ENCODE measurements at regions not wholly inside any gene's neighbourhood (a gene's known extent, or its start where the extent isn't known, plus 50 kb on each side); places are given as distances from the start of the nearest gene placed in this dataset.

DNA sequence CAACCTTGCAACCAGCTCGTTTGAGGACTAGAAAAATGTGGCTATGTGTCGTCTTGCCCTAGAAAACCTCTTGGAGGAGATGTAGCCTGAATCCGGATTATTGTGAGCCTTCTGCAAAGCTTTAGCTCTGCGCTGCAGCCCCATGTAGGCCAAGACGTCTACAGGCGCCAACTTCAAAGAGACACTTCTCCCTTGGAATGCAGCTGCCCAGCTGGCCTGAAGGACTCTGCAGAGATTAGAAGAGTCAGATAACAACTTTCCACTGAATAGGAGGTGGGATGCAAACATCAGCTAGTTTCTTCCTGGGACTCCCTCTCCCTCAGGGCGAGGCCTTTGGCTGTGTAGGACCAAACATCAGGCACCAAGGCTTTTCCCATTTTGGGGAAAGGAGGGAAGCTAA, 356.5 kb upstream of the IL12A start:
- Histone ChIP-seq H3K9me2 (ENCODE audit: insufficient read depth) (no peaks in the 10 kb centered on the region), H2AFZ (ENCODE audit: low read depth, low read length, poor library complexity, severe bottlenecking) (peak overlapping the region; percentile 47), H4K20me1 (ENCODE audit: insufficient read depth) (no peaks in the 10 kb centered on the region), H3K9ac (ENCODE audit: low read length) (no peak overlapping the region), H3K27me3 (ENCODE audit: insufficient read depth, low read length) (no peaks in the 10 kb centered on the region), H3K9me3 (ENCODE audit: control insufficient read depth in 1 of 2, insufficient read depth in 1 of 2, low read depth in 1 of 2, low read length in 2 of 2) (no peaks in the 10 kb centered on the region), H3K79me2 (ENCODE audit: insufficient read depth, low read length) (no peaks in the 10 kb centered on the region), H3K4me2 (ENCODE audit: low read length) (no peak overlapping the region; the same call in 1 of the 2 replicates), H3K4me1 (ENCODE audit: control insufficient read depth in 1 of 2, insufficient read depth in 2 of 2, low read length in 2 of 2) (peaks cover 8 to 13% of the 10 kb centered on the region in 2 experiments), H3K36me3 (ENCODE audit: control insufficient read depth in 1 of 2, insufficient read depth in 2 of 2, low read length in 2 of 2) (no peaks in the 10 kb centered on the region), H3K4me3 (replicated peaks in 1 of 2; ENCODE audit: low read depth in 1 of 2, low read length in 2 of 2) (no peak overlapping the region), H3K27ac (ENCODE audit: low read depth, low read length) (no peak overlapping the region)
- ChIA-PET RAD21 (ENCODE audit: low non-redundant PET in 1 of 2, low total read pairs in 2 of 2, uncharacterized antibody in 2 of 2, unreplicated experiment in 2 of 2) (no interaction called here), POLR2A (no interaction called here), CTCF (no interaction called here)
- ATAC-seq = no peak
- intact Hi-C loops (cut with micrococcal nuclease) = no loop called here
- no peak for TF ChIP-seq CBX3 (IDR thresholded peaks at IDR 0.05; ENCODE audit: low read depth)
- no peak for TF ChIP-seq RAD21 (IDR thresholded peaks at IDR 0.05; ENCODE audit: low read depth)
- peak; percentile 63 for TF ChIP-seq TCF7L2 (IDR thresholded peaks at IDR 0.05; ENCODE audit: borderline replicate concordance, extremely low read depth, insufficient read depth, insufficient read length)
- TF ChIP-seq ELF1 (IDR thresholded peaks at IDR 0.05; ENCODE audit: borderline replicate concordance, low read depth) = no peak
- no TSS peak for BruUV-seq (replicated peaks)
- DNase-seq (ENCODE audit: low read depth, low spot score) = no peak

DNA sequence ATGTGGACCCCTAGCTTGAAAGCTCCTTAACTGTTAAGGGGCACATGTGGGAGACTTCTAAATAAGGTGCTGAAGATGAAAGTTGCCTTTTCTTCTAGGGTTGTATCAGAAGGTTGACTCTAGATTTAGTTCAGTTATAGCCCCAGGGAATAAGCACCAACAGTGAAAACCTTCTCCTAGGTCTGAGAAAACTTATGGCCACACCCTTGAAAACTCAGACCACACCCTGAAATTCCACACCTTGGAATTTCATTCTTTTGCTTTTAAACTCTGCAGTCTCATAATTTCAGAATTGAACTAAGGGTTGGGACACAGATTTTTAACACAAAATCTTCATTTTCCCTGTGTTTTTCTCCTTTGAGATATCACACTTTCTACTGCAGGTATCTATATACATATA, 355.8 kb upstream of the IL12A start:
- RAD21 ChIA-PET (ENCODE audit: low non-redundant PET in 1 of 2, low total read pairs in 2 of 2, uncharacterized antibody in 2 of 2, unreplicated experiment in 2 of 2) = no interaction called here
- no peak overlapping the region for H3K27ac ChIP-seq (ENCODE audit: low read depth, low read length)
- ATAC-seq (no peak), DNase-seq (ENCODE audit: low read depth, low spot score) (no peak)
- no peaks in the 10 kb centered on the region for H3K27me3 ChIP-seq (ENCODE audit: insufficient read depth, low read length)
- H3K4me3 ChIP-seq (replicated peaks in 1 of 2; ENCODE audit: low read depth in 1 of 2, low read length in 2 of 2) = no peak overlapping the region
- H3K36me3 ChIP-seq (ENCODE audit: control insufficient read depth in 1 of 2, insufficient read depth in 2 of 2, low read length in 2 of 2) = no peaks in the 10 kb centered on the region
- peak overlapping the region; percentile 36 for H3K4me2 ChIP-seq (ENCODE audit: low read length)
- no peaks in the 10 kb centered on the region for H4K20me1 ChIP-seq (ENCODE audit: insufficient read depth)
- TF ChIP-seq SIN3A (IDR thresholded peaks at IDR 0.05; ENCODE audit: low read depth) = no peak
- TF ChIP-seq EZH2 (IDR thresholded peaks at IDR 0.05) = no peak
- no TSS peak for BruUV-seq (replicated peaks)
- no peaks in the 10 kb centered on the region for H3K9me2 ChIP-seq (ENCODE audit: insufficient read depth)
- H3K79me2 ChIP-seq (ENCODE audit: insufficient read depth, low read length) = no peaks in the 10 kb centered on the region
- H2AFZ ChIP-seq (ENCODE audit: low read depth, low read length, poor library complexity, severe bottlenecking) = peak overlapping the region; percentile 47
- H3K4me1 ChIP-seq (ENCODE audit: control insufficient read depth in 1 of 2, insufficient read depth in 2 of 2, low read length in 2 of 2) = peaks cover 9 to 19% of the 10 kb centered on the region in 2 experiments
- intact Hi-C loops (cut with micrococcal nuclease) = no loop called here
- no peaks in the 10 kb centered on the region for H3K9me3 ChIP-seq (ENCODE audit: control insufficient read depth in 1 of 2, insufficient read depth in 1 of 2, low read depth in 1 of 2, low read length in 2 of 2)
- H3K9ac ChIP-seq (ENCODE audit: low read length) = no peak overlapping the region
- CTCF ChIA-PET = interaction anchor here (1.0 kb wide), 1 partner anchor 46 kb away, joined by 3 read pairs; no protein-coding TSS in a partner anchor
- POLR2A ChIA-PET = no interaction called here

Measured in HCT116 (cell line).